ENCODE measurements at regions not wholly inside any gene's neighbourhood (a gene's known extent, or its start where the extent isn't known, plus 50 kb on each side); places are given as distances from the start of the nearest gene placed in this dataset.
A peak's percentile ranks its signal among the peaks of the same experiment; 100 is the strongest.
"Not testable (repeated sequence)": the region's sequence is repeated elsewhere in the genome, so short reads cannot be mapped to it uniquely, and the experiment has no call there.

GRCh38 chr5:12204761-12205160 lies 300.5 kb upstream of the CTNND2 start:
- no peak for DNase-seq

- DNase-seq = no peak
Observed at GRCh38 chr5:12193536-12193935, 289.3 kb upstream of the CTNND2 start.

- no peak for DNase-seq
Observed at GRCh38 chr5:12183003-12183402, 278.8 kb upstream of the CTNND2 start.

- DNase-seq = no peak
Observed at GRCh38 chr5:12177851-12178250, 273.6 kb upstream of the CTNND2 start.

GRCh38 chr5:12177225-12177624 lies 273.0 kb upstream of the CTNND2 start:
- no peak for DNase-seq

GRCh38 chr5:12175914-12176585 lies 271.8 kb upstream of the CTNND2 start:
- DNase-seq = no peak

GRCh38 chr5:12174734-12175133 lies 270.5 kb upstream of the CTNND2 start:
- DNase-seq = no peak

GRCh38 chr5:12169536-12169935 lies 265.3 kb upstream of the CTNND2 start:
- no peak for DNase-seq

GRCh38 chr5:12162863-12163262 lies 258.6 kb upstream of the CTNND2 start:
- DNase-seq = no peak

- DNase-seq = no peak
Observed at GRCh38 chr5:12147513-12147912, 243.3 kb upstream of the CTNND2 start.

- DNase-seq = no peak
Observed at GRCh38 chr5:12141496-12141895, 237.2 kb upstream of the CTNND2 start.

GRCh38 chr5:12133520-12133919 lies 229.3 kb upstream of the CTNND2 start:
- DNase-seq = no peak

GRCh38 chr5:12131020-12131419 lies 226.8 kb upstream of the CTNND2 start:
- not testable (repeated sequence) for DNase-seq

GRCh38 chr5:12125895-12126294 lies 221.6 kb upstream of the CTNND2 start:
- DNase-seq = no peak

GRCh38 chr5:12119657-12120056 lies 215.4 kb upstream of the CTNND2 start:
- no peak for DNase-seq

GRCh38 chr5:12114075-12114474 lies 209.8 kb upstream of the CTNND2 start:
- DNase-seq = no peak

- no peak for DNase-seq
Observed at GRCh38 chr5:12113062-12113461, 208.8 kb upstream of the CTNND2 start.

GRCh38 chr5:12111261-12111660 lies 207.0 kb upstream of the CTNND2 start:
- DNase-seq = no peak

GRCh38 chr5:12110629-12111028 lies 206.4 kb upstream of the CTNND2 start:
- no peak for DNase-seq

- DNase-seq = no peak
Observed at GRCh38 chr5:12109075-12109688, 204.9 kb upstream of the CTNND2 start.

GRCh38 chr5:12102151-12102550 lies 197.9 kb upstream of the CTNND2 start:
- no peak for DNase-seq

- DNase-seq = no peak
Observed at GRCh38 chr5:12100542-12100941, 196.3 kb upstream of the CTNND2 start.

- no peak for DNase-seq
Observed at GRCh38 chr5:12099296-12099695, 195.1 kb upstream of the CTNND2 start.

GRCh38 chr5:12095808-12096281 lies 191.6 kb upstream of the CTNND2 start:
- DNase-seq = peak; percentile 0

GRCh38 chr5:12093586-12093985 lies 189.3 kb upstream of the CTNND2 start:
- DNase-seq = no peak

All from activated CD4-positive, alpha-beta T cell treated with anti-CD3 and anti-CD28 coated beads, Interleukin-2, Interleukin-6, amounts not matched to agents 100 ng/mL and 50 ng/mL, durations not matched to agents 16 hours and 8 hours (primary cell).